ENCODE measurements at regions not wholly inside any gene's neighbourhood (a gene's known extent, or its start where the extent isn't known, plus 50 kb on each side); places are given as distances from the start of the nearest gene placed in this dataset.

GRCh38 chr11:92776676-92777075 lies 192.8 kb upstream of the MTNR1B start (continued):
- TF ChIP-seq ZSCAN21 (CRISPR knock-in tag; IDR thresholded peaks at IDR 0.05; ENCODE audit: borderline replicate concordance) = no peak
- TF ChIP-seq PAXIP1 (CRISPR knock-in tag; conservative IDR thresholded peaks at IDR 0.05) = no peak

- intact Hi-C loops (cut with micrococcal nuclease; ENCODE audit: unreplicated experiment) = no loop called here
- ATAC-seq = no peak
- POLR2A ChIA-PET = no interaction called here
These were observed 189.7 kb upstream of the MTNR1B start for GRCh38 chr11:92779746-92780145.

More at GRCh38 chr11:92779746-92780145, 189.7 kb upstream of the MTNR1B start:
- Histone ChIP-seq H3K79me2 (ENCODE audit: insufficient read depth, low read length) (no peaks in the 10 kb centered on the region), H3K36me3 (replicated peaks in 1 of 2; ENCODE audit: control insufficient read depth in 1 of 2, insufficient read depth in 2 of 2, low read length in 2 of 2) (no peaks in the 10 kb centered on the region), H3K4me3 (replicated peaks in 1 of 3; ENCODE audit: insufficient read depth in 1 of 3, low read depth in 2 of 3, low read length in 3 of 3) (no peak overlapping the region), H3K4me1 (ENCODE audit: insufficient read depth, low read length) (no peaks in the 10 kb centered on the region), H3K4me2 (ENCODE audit: low read depth, low read length) (no peak overlapping the region), H2AFZ (ENCODE audit: low read length) (no peak overlapping the region), H3K27ac (ENCODE audit: extremely low read length, insufficient read depth, low read length) (no peak overlapping the region), H3K9me3 (ENCODE audit: low read length) (no peaks in the 10 kb centered on the region), H4K20me1 (ENCODE audit: insufficient read depth, low read length) (no peaks in the 10 kb centered on the region), H3K27me3 (ENCODE audit: control insufficient read depth in 1 of 2, insufficient read depth in 2 of 2, low read length in 2 of 2) (0 out of 5 replicates have a peak, but pooled peaks cover 0 to 2% of the 10 kb centered on the region in 2 experiments), H3K9ac (ENCODE audit: insufficient read depth, low read depth, low read length) (no peak overlapping the region)
- no peak for FAIRE-seq
- 1% methylated on average over 5 of the region's 5 CpGs for WGBS (ENCODE audit: low lambda C conversion rate)
- no TSS peak for BruUV-seq (replicated peaks)
- in situ Hi-C loops (cut with HindIII; ENCODE audit: extremely low pct_ligation_motif_present, low pct_unique_long_range_greater_than_20kb) = no loop called here
- no peak for DNase-seq (ENCODE audit: low spot score)
- no peak for TF ChIP-seq MXI1 (IDR thresholded peaks at IDR 0.05; ENCODE audit: borderline replicate concordance, low read depth, low read length)
- no peak for TF ChIP-seq ZNF784 (CRISPR knock-in tag; IDR thresholded peaks at IDR 0.05; ENCODE audit: borderline replicate concordance)
- no peak for TF ChIP-seq HNF4G (IDR thresholded peaks at IDR 0.05; ENCODE audit: borderline replicate concordance, low read depth, low read length)
- no peak for TF ChIP-seq HNF4G (CRISPR knock-in tag; IDR thresholded peaks at IDR 0.05; ENCODE audit: borderline replicate concordance, low read depth)
- TF ChIP-seq DBP (CRISPR knock-in tag; IDR thresholded peaks at IDR 0.05; ENCODE audit: not compliant biosample characterization) = no peak
- no peak for TF ChIP-seq ZNF713 (CRISPR knock-in tag; IDR thresholded peaks at IDR 0.05)
- TF ChIP-seq DNMT3B (CRISPR knock-in tag; conservative IDR thresholded peaks at IDR 0.05) = no peak
- TF ChIP-seq ZNF564 (CRISPR knock-in tag; IDR thresholded peaks at IDR 0.05) = no peak
- CTCF ChIA-PET (ENCODE audit: low intra/inter-chr PET ratio, low total read pairs) = no interaction called here
